GM10248 (cell line): ENCODE measurements at regions not wholly inside any gene's neighbourhood (a gene's known extent, or its start where the extent isn't known, plus 50 kb on each side); places are given as distances from the start of the nearest gene placed in this dataset.

Source experiments
- CTCF ChIA-PET: fragments of 300-600 bp; sonication (Branson Sonifier 250); formaldehyde crosslinking; extraction: SDS; loops from one replicate; lab custom pipeline; 2021; ENCODE audit warnings: antibody characterized with exemption; lab: Yijun Ruan, JAX
- POLR2A ChIA-PET: fragments of 350-650 bp; sonication (Branson Sonifier 250); formaldehyde crosslinking; extraction: SDS; loops from one replicate; lab custom pipeline; 2020; ENCODE audit warnings: antibody characterized with exemption; lab: Yijun Ruan, JAX
- DNase-seq: peaks from one replicate; pipeline ENCODE4 v3.0.0; 2012; ENCODE audit errors: extremely low spot score
- TF ChIP-seq, protein P1 (sequence below): IDR thresholded peaks from 2 replicates; pipeline ENCODE4 v1.5.1; 2012; ENCODE audit warnings: mild to moderate bottlenecking, low read depth; ENCODE audit errors: extremely low read depth, missing control alignments, control extremely low read depth

DNA sequence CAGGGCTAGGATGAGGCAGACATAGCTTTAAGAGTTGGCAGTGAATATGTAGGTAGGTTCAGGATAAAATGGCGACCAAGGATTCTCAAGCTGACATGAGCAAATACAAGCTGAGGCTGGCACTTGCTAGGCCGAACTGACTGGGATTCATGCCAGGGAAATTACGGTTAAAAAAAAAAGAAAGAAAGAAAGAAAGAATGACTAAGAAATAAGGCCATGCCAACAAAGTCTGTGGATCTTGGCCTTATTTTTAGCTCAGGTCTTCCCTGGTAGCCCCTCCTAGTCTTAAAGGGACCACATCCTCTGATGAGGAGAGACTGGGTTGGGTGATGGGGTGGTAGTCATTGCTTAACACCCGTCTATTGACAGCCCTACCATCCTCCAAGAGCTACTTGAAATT, 64.4 kb upstream of the KLHL13 start:
- CTCF ChIA-PET: interaction anchor here (1.7 to 3.3 kb wide), 2 partner anchors 10 to 15 kb away, joined by 8 to 9 read pairs; no protein-coding TSS in a partner anchor
- TF ChIP-seq, protein P1, sequence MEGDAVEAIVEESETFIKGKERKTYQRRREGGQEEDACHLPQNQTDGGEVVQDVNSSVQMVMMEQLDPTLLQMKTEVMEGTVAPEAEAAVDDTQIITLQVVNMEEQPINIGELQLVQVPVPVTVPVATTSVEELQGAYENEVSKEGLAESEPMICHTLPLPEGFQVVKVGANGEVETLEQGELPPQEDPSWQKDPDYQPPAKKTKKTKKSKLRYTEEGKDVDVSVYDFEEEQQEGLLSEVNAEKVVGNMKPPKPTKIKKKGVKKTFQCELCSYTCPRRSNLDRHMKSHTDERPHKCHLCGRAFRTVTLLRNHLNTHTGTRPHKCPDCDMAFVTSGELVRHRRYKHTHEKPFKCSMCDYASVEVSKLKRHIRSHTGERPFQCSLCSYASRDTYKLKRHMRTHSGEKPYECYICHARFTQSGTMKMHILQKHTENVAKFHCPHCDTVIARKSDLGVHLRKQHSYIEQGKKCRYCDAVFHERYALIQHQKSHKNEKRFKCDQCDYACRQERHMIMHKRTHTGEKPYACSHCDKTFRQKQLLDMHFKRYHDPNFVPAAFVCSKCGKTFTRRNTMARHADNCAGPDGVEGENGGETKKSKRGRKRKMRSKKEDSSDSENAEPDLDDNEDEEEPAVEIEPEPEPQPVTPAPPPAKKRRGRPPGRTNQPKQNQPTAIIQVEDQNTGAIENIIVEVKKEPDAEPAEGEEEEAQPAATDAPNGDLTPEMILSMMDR: no peak
- DNase-seq: no peak
- POLR2A ChIA-PET: no interaction called here

DNA sequence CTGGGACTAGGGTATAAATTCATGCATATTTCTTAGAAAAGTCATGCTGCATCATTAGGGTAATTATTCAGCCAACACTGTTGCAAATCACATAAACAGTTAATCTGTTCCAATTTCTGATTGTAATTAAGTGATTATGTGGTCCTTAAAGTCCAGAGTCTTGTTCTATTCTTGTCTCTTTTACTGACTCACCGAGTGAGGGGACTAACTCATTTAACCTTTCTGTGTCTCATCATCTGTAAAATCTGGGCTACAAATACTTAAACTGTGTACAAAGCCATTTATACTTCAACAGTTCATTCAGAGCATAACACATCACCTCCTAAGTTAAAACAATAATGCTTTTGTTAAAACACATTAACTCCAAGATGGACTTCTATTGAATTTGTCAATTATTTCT, 65.4 kb upstream of the KLHL13 start:
- CTCF ChIA-PET: interaction anchor here (1.7 kb wide), 1 partner anchor 11 kb away, joined by 8 read pairs; no protein-coding TSS in a partner anchor
- TF ChIP-seq, protein P1: no peak
- POLR2A ChIA-PET: no interaction called here
- DNase-seq: no peak

DNA sequence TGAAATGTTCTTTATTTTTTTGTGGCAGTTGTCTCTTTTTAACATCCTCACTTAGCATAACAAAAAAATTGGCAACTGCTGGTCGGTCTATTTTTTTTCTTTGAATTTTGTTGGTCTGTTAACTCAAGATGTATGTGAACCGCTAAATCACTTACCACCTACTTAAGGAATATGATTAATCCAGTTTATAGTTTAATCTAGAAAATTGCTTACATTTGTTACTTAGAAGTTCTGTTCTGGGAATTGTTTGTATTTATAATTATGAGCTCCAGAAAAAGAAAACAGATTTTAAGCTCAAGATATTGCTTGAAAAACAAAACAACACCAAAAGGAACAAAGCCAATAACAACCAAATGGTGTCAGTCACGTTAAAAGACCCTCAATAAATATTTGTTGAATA, 66.1 kb upstream of the KLHL13 start:
- ChIA-PET POLR2A (no interaction called here), CTCF (interaction anchor here (1.7 kb wide), 1 partner anchor 11 kb away, joined by 8 read pairs; no protein-coding TSS in a partner anchor)
- no peak for DNase-seq
- TF ChIP-seq, protein P1: no peak

DNA sequence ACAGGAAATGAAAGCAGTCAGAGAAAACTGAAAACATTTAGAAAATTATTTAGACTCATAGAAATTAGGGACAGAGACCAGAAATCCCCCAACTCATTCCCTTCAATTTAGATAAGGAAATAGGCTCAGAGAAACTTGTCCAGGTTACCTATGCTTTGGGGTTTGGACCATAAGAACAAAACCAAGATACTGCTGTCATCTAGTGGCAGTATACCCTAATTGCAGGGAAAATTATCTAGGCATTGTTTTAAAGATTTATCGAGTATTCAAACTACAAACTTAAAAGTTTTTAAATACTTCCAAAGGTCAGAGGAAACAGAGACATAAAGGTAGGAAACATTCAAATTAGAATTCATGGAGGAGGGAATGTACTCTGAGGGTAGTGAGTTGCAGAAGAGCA, 67.0 kb upstream of the KLHL13 start:
- CTCF ChIA-PET: no interaction called here
- no peak for DNase-seq

DNA sequence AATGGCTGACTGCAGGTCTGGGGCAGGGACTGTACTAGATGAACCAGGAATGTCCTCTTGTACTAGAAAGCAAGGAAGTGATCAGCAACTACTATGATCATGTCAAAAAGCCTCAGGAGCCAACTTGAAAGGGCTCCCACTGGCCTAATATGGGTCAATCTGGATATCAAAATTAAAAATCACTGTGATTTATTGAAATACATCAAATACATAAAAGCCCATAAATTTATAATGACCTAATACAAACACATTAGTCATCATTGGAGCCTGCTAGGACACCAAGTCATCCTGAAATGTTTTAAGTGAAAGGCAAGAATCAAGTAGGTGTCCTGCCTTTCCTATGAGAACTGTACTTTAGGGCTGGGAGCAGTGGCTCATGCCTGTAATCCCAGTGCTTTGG, 70.5 kb upstream of the KLHL13 start:
- no peak for DNase-seq
- CTCF ChIA-PET: no interaction called here
- TF ChIP-seq, protein P1: no peak
- POLR2A ChIA-PET: no interaction called here

More for the DNA sequence above, 67.0 kb upstream of the KLHL13 start:
- POLR2A ChIA-PET: no interaction called here
- TF ChIP-seq, protein P1: no peak

DNA sequence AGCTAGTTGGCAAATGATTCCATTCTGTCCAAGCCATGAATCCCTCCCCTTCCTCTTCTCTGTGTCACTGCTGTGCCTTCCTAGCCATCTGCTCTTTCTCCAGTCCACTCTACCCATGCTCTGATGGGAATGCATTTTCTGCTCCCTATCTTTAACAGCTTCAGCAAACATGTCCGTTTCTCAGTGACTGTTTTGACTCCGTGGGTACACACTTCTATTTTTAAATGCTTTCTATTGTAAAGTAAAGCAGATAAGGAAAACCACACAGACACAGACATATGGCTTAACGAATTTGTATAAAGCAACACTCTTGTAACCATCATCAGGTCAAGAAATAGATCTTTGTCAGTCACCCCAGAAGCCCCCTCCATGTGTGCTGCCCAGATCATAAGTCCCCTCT, 72.4 kb upstream of the KLHL13 start:
- ChIA-PET CTCF (interaction anchor here (1.3 kb wide), 1 partner anchor 10 kb away, joined by 4 read pairs; no protein-coding TSS in a partner anchor), POLR2A (no interaction called here)
- DNase-seq: no peak
- TF ChIP-seq, protein P1: no peak
